ENCODE measurements at regions not wholly inside any gene's neighbourhood (a gene's known extent, or its start where the extent isn't known, plus 50 kb on each side); places are given as distances from the start of the nearest gene placed in this dataset.

GRCh38 chr16:59535298-59535697 is 801.2 kb upstream of the GOT2 start:
- TF ChIP-seq TAF1 (IDR thresholded peaks at IDR 0.05; ENCODE audit: low read depth) (no peak), EZH2 (IDR thresholded peaks at IDR 0.05; ENCODE audit: borderline replicate concordance, insufficient read depth, low read length, poor library complexity, severe bottlenecking) (no peak), EP300 (conservative IDR thresholded peaks at IDR 0.05; ENCODE audit: poor library complexity, severe bottlenecking) (no peak), CTCF (IDR thresholded peaks at IDR 0.05; ENCODE audit: poor library complexity, severe bottlenecking) (no peak), POLR2AphosphoS5 (IDR thresholded peaks at IDR 0.05) (no peak), REST (IDR thresholded peaks at IDR 0.05; ENCODE audit: borderline replicate concordance) (no peak), MXI1 (conservative IDR thresholded peaks at IDR 0.05; ENCODE audit: poor library complexity, severe bottlenecking) (no peak), RAD21 (conservative IDR thresholded peaks at IDR 0.05) (no peak), SMC3 (conservative IDR thresholded peaks at IDR 0.05; ENCODE audit: poor library complexity) (no peak)

Data from neural cell (in vitro differentiated cells).